Epidermal melanocyte (primary cell): ENCODE measurements at regions not wholly inside any gene's neighbourhood (a gene's known extent, or its start where the extent isn't known, plus 50 kb on each side); places are given as distances from the start of the nearest gene placed in this dataset.

ENCODE experiments used
- DNase-seq: peaks from one replicate; pipeline ENCODE4 v3.0.0; 2011; ENCODE audit warnings: low spot score; ENCODE audit not compliant: insufficient read length

GRCh38 chr16:86902656-86903001 is 324.3 kb downstream of the FOXL1 start:
- no peak for DNase-seq

DNA sequence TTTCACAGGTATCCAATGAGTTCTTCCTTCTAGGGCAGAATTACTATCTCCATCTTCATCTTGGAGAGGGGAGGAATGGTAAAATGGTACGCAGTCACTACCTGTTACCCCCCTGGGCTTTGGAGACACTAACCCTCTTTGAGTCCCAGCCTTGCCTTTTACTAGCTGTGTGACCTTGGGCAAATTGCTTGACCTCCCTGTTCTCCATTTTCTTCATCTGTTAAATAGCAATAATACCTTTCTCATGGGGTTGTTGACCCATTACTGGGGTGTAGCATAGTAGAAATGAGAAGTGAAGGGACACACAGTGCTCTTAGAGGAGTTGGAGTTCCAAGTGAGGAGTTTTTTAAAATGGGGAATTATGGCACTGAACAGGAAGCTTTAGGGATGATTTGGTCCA is 324.7 kb downstream of the FOXL1 start:
- no peak for DNase-seq

DNA sequence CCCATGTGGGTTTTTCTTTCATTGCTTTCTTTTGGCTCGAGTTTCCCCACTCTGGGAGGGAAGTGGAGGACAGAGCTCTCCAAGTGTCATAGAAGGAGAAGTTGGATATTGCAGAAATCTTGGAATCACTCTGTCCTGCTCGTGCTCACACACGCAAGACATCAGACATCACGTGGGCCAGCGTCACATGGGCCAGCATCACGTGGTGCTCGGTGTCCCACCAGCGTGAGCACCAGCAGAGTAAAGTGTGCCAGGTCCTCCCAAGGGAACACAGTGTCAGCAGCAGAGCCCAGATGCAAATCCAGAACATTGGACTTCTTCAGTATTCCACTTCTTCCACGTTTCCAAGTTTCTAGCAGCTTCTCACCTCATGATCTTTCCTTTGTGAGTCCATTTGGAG is 327.0 kb downstream of the FOXL1 start:
- DNase-seq, result no peak

DNA sequence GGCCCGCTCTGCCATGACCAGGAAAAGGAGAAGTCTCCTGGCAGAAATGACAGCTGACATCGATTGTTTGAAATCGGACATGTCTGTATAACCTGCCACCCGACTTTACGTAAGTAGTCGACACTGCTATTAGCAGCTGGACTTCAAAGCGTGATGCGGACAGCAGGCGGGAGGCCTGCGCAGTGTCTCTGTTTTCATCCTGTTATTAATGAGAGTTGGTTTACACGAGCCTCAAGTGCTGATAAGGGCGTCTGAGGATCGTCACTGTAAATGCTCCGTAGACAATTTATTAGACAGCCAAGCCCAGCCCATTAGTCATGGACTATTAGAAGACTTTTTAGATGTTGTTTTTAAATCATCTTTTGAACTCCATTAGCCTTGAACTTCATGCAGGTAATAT is 328.3 kb downstream of the FOXL1 start:
- DNase-seq, result no peak

- no peak for DNase-seq
Measured at GRCh38 chr16:86909359-86910160, 331.2 kb downstream of the FOXL1 start.

- no peak for DNase-seq
Measured at GRCh38 chr16:86910161-86910769, 331.9 kb downstream of the FOXL1 start.

DNA sequence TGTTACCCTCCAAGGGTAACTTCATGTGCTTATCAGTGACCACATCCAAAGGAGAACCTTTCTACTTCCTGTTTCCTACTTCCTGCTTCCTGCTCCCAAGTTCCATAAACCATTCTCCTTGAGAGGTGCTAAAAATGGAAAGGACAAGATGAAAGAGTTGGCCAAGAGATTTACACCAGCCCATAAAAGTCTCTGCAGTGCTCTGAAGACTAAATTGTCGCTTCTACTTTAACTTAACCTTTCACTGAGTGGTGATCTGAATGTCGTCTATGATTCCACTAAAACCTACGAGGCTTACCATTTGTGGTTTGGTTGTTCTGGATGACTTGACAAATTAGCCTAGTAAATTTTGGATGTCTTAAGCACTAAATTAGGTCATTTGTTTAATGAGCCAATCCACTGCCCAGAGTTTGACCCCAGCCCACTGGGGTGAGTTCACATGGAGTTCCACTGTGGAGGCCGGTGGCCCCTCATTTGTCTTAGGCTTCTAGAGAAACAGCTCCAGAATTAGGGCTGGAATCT is 333.1 kb downstream of the FOXL1 start:
- DNase-seq, result no peak

DNA sequence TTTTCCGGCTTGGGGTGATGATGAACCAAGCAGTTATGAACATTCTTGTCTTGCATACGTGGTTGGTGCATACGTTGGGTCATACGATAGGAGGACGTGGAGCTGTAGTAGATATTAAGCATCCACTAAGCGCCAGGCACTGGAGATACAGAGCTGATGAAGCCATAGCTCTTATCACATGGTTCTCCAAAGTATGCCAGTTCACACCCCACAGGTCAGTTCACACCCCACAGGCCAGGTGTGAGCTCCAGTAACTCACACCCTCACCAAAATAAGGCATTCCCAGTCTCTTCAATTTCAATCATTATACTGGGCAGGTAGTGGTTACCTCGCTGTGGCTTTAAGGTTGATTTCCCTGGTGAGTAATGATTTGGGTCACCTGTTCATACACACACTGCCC is 335.5 kb downstream of the FOXL1 start:
- DNase-seq, result no peak

- DNase-seq, result no peak
Measured at GRCh38 chr16:86914876-86915717, 336.7 kb downstream of the FOXL1 start.

DNA sequence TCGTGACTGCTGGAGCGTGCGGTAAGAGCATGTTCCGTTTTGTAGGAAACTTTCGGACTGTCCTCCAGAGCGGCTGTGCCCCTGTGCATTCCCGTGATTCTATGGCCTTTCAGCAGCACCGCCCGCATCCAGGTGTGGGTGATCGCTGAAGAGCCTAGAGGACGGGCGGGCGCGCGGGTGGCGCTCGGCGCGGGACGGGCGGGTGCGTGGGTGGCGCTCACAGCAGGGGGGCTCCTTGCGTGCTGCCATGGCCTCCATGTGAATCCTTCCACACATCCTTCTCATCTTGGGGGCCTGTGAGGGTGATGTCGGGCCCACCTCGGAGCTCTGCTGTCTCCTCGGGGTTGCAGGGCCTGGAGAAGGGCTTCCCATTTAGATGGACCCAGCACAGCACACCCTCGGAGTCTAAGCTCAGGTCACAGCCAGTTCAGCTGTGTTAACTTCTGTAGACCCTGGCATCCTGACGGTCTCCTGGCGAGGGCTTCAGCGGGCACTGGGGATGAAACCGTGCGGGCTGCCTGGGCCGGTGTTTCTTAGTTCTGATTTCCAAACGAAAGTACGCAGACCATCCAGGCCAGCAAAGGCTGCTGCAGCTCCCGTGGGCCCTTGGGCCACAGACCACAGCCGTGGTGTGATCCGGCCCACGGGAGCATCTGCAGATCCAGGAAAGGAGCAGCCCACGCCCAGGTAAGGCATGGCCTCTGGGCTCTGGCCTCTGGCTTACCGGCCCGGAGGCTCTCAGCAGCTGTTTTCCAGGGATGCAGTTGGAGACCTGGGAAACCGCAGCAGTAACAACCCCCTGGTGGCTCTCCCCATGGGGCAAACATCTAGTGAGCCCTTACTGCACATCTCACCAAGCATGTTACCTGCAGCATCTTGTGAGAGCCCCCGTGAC is 339.4 kb downstream of the FOXL1 start:
- no peak for DNase-seq

- DNase-seq, result no peak
Measured at GRCh38 chr16:86918637-86919036, 340.3 kb downstream of the FOXL1 start.

DNA sequence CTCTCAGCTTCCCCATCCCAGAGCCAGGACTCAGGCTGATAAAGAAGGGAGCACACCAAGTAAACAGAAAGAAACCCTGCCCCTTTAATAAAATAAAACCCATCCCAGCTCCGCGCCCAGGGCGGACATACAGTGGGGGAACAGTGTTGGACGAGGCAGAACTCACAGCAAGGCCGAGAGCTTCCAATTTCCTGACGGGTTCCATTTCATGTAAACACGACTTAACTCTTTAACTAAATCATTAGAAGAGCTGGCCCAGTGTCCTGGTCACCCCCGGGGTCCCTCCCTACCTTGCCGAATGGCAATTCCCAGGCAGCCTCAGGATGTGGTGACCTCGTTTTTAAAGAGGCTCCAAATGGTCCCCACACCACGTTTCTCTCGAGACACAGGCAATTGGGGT is 340.7 kb downstream of the FOXL1 start:
- no peak for DNase-seq

DNA sequence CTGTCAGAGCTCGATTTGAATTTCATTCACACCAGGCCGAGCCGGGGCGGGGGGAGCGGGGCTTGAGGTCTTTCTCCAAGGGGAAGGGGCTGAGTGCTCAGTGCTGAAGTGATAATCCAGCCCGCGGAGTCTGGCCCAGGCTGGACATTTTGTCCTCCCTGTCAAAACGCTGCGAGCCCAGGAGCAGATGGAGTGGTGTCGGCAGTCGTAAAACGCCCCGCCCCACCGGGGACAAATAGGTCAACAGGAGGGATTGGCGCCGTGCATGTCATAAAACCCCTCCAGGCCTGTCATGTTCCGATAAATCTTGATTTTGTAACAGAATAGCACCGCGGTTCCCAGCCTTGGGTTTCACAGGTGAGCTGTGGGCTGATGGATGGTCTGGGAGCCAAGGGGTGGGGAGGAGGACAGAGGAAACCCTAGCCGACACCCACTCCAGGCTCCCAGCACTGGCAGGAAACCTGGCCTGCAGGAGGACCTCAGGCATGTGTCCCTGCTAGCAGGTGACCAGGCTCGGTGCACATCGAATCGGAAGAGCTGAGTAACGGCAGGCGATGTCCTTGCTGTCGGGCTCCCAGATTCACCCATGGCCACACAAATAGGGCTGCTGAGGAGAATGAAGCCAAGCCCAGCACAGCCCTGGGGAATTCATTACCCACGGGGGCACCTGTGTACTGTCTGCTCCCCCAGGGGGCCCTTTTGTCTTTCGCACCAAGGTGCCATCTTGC is 341.4 kb downstream of the FOXL1 start:
- no peak for DNase-seq

- DNase-seq, result no peak
Measured at GRCh38 chr16:86921289-86921688, 342.9 kb downstream of the FOXL1 start.

DNA sequence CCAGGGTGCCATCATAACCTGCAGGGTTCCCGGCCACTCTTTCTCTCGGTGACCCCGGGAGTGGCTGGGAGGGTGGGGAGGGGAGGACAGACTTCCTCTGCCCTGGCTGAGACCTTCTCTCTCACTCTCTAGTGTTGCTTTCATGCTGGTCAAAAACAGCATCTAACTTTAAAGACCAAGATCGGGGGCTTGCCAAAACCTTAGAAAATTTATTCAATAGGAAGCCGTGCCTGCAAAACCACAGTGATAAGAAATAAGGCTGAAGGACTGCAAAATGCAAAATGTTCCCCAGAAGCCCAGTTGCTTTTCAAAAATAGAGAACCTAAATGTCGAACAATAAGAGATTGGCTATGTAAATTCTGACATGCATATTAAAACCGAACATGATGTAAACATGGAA is 344.0 kb downstream of the FOXL1 start:
- no peak for DNase-seq

- no peak for DNase-seq
Measured at GRCh38 chr16:86923656-86924055, 345.3 kb downstream of the FOXL1 start.

DNA sequence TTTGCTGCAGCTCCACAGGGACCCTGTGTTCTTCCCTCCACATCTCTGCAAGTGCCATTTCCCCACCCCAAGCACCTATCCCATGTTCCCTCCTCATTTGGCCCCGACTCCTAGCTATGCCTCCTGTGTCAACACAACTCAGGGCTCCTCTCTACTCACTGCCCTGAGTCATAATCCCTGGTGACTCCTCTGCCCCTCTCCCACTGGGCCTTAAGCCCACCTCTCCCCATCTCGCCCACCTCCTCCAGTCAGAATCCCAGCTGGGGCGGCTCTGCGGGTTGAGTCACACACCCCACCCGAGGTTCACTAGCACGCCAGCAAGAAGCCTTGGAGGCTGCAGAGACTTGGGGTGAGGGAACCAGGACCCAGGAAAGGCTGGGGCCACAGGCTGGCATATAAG is 346.2 kb downstream of the FOXL1 start:
- no peak for DNase-seq

GRCh38 chr16:86925067-86925791 is 346.9 kb downstream of the FOXL1 start:
- DNase-seq, result no peak

DNA sequence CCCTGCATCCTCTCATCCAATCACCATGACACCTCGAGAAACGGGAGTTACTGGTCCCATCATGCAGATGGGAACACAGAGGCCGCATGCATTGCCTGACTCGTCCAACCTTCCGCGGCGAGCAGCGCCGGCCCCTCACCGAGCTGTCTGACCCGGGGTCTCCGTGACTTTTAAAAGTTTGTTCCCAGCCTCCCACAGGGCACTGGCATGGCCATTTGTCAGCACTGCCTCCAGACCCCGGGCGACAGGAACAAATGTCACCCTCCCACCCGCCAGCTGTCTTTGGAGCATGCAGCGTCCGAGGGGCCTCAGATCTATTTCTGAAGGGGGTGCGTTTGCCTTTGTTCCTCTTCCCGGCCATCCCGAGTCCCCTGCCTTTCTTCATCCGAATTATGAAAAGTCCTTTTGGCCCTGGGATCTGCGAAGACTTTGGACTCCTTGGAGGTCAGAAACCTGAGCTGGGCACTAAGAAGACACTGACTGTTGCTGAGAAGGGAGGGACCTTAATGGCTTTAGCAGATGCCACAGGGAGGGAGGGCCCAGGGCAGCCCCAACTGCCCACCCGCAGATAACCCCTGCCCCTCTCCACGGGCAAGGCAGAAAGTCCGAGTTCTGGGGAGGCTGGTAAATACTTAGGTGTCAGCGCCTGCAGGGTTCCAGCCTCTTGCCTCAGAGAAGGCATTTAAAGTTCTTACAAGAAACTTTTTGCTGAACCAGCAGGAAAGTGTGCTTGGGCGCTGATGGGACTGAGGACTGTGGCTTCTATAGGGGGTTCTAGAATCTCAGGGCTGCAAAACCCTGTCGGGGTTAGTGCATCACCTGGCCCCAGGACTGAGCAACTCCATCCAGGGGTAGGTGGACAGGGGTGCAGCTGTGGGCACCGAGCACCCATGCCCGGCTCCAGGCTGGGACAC is 348.1 kb downstream of the FOXL1 start:
- DNase-seq, result no peak
